LNCAP (cell line): ENCODE measurements at regions not wholly inside any gene's neighbourhood (a gene's known extent, or its start where the extent isn't known, plus 50 kb on each side); places are given as distances from the start of the nearest gene placed in this dataset.

ENCODE experiments used
- TF ChIP-seq, protein P1 (sequence below): fragments of 450-650 bp; IDR thresholded peaks from 2 replicates; pipeline ENCODE4 v1.5.1; 2017; ENCODE audit warnings: mild to moderate bottlenecking

- TF ChIP-seq, protein P1, sequence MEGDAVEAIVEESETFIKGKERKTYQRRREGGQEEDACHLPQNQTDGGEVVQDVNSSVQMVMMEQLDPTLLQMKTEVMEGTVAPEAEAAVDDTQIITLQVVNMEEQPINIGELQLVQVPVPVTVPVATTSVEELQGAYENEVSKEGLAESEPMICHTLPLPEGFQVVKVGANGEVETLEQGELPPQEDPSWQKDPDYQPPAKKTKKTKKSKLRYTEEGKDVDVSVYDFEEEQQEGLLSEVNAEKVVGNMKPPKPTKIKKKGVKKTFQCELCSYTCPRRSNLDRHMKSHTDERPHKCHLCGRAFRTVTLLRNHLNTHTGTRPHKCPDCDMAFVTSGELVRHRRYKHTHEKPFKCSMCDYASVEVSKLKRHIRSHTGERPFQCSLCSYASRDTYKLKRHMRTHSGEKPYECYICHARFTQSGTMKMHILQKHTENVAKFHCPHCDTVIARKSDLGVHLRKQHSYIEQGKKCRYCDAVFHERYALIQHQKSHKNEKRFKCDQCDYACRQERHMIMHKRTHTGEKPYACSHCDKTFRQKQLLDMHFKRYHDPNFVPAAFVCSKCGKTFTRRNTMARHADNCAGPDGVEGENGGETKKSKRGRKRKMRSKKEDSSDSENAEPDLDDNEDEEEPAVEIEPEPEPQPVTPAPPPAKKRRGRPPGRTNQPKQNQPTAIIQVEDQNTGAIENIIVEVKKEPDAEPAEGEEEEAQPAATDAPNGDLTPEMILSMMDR: no peak
Measured at GRCh38 chr18:7429831-7430230, 137.3 kb upstream of the PTPRM start.

- TF ChIP-seq, protein P1: no peak
Measured at GRCh38 chr18:7436166-7436565, 130.9 kb upstream of the PTPRM start.

DNA sequence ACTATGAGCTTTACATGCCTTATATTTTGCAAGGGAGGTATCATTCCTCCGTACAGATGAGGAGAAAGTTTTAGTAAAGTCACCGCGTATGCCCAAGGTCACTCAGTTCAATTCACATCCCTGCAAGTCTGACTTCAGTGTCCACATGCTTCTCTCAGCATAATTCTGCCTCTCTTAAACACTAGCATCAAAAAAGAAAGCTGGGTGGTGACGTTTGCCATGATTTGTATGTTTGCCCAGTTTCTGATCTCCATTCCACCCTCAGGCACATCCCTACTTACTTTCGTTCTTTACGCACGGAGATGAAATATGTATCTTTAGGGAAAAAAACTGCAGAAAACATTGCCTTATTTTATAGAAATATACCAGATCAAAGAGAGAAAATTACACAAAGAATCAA is 129.2 kb upstream of the PTPRM start:
- TF ChIP-seq, protein P1: no peak

- TF ChIP-seq, protein P1: no peak
Measured at GRCh38 chr18:7438646-7439045, 128.5 kb upstream of the PTPRM start.

- TF ChIP-seq, protein P1: no peak
Measured at GRCh38 chr18:7447318-7448028, 119.6 kb upstream of the PTPRM start.

DNA sequence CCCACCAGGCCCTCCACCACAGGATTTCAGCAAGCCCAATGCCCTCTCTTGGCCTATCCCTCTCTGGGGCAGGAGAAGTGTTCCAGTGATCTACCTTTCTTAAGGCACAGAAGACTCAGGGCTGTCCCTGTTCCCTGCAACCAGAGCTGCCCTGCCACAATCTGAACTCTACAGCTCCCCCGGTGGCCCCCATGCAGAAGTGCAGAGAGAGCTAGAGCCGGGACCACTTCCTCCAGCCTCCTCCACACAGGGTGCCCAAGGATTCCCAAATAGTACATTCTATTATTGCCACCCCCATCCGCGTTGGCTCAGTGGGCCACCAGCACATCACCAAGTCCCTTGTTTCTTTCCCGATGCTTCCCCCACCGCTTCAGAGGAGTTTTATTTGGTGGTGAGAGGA is 114.8 kb upstream of the PTPRM start:
- TF ChIP-seq, protein P1: peak; percentile 70

DNA sequence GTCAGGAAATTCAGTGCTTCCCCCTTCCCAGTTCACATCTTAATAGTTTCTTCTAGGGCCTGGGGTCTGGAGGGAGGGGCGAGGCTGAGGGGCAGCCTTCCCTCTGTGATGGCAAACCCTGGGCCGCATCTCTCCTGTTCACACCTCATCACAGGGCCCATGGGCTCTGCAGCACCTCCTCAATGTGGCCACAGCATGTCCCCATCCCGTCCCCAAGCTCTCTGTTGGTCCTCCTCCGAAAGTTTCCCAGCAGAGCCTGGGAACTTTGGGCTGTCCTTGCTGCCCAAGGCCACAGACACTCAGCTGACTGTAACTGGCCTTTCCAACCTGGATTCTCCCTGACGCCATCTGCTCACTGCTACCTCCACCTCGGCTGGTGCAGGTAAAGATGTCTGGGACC is 112.7 kb upstream of the PTPRM start:
- TF ChIP-seq, protein P1: no peak

GRCh38 chr18:7456376-7456775 is 110.7 kb upstream of the PTPRM start:
- TF ChIP-seq, protein P1: no peak
